GM23338 (cell line): ENCODE measurements at regions not wholly inside any gene's neighbourhood (a gene's known extent, or its start where the extent isn't known, plus 50 kb on each side); places are given as distances from the start of the nearest gene placed in this dataset.
A peak's percentile ranks its signal among the peaks of the same experiment; 100 is the strongest.

Experiments
- ATAC-seq: fragments of 200-7000 bp; cut with Tn5 transposase; 3 replicates; pipeline ENCODE4 v1.9.1; 2020
- DNase-seq: peaks from one replicate; pipeline ENCODE4 v3.0.0-alpha.2; 2015; ENCODE audit warnings: low spot score
- H2AFZ ChIP-seq: fragments of 200-600 bp; sonication (generic); 2 replicates; pipeline ENCODE4 v1.8.0; 2016; ENCODE audit warnings: antibody characterized with exemption, mild to moderate bottlenecking, moderate library complexity
- H3F3A ChIP-seq: fragments of 200-600 bp; sonication (generic); replicated peaks from 2 replicates; pipeline ENCODE4 v1.8.0; 2017; ENCODE audit warnings: antibody characterized with exemption, mixed run types, low read depth
- H3K27ac ChIP-seq: fragments of 200-600 bp; sonication (generic); 2 replicates; pipeline ENCODE4 v1.6.1; 2016; ENCODE audit warnings: low read depth
- H3K27me3 ChIP-seq: fragments of 200-600 bp; sonication (generic); 2 replicates; pipeline ENCODE4 v1.8.0; 2016; ENCODE audit warnings: mild to moderate bottlenecking, mixed run types, moderate library complexity; ENCODE audit not compliant: insufficient read depth
- H3K36me3 ChIP-seq: fragments of 200-600 bp; sonication (generic); 2 replicates; pipeline ENCODE4 v1.8.0; 2016; ENCODE audit warnings: mild to moderate bottlenecking; ENCODE audit not compliant: insufficient read depth
- H3K4me1 ChIP-seq: fragments of 200-600 bp; sonication (generic); 2 replicates; pipeline ENCODE4 v1.8.0; 2016; ENCODE audit warnings: mild to moderate bottlenecking, moderate library complexity; ENCODE audit not compliant: insufficient read depth
- H3K4me2 ChIP-seq: fragments of 200-600 bp; sonication (generic); 2 replicates; pipeline ENCODE4 v1.7.1; 2017; ENCODE audit warnings: mixed run types
- H3K4me3 ChIP-seq: fragments of 200-600 bp; sonication (generic); 2 replicates; pipeline ENCODE4 v1.6.1; 2016; ENCODE audit warnings: mixed run types
- H3K79me2 ChIP-seq: fragments of 200-600 bp; sonication (generic); replicated peaks from 2 replicates; pipeline ENCODE4 v1.8.0; 2017; ENCODE audit warnings: mild to moderate bottlenecking; ENCODE audit not compliant: insufficient read depth
- H3K9me2 ChIP-seq: fragments of 200-600 bp; sonication (generic); 2 replicates; pipeline ENCODE4 v1.8.0; 2017; ENCODE audit not compliant: insufficient read depth
- H4K20me1 ChIP-seq: fragments of 200-600 bp; sonication (generic); replicated peaks from 2 replicates; pipeline ENCODE4 v1.8.0; 2017; ENCODE audit warnings: mild to moderate bottlenecking; ENCODE audit not compliant: insufficient read depth
- H3K27ac Mint-ChIP-seq: 2 replicates; pipeline ENCODE4 v1.8.0; 2020; ENCODE audit warnings: inconsistent platforms, mild to moderate bottlenecking, moderate library complexity, mixed read lengths
- H3K27me3 Mint-ChIP-seq: 3 replicates; pipeline ENCODE4 v1.8.0; 2022; ENCODE audit warnings: low read depth, mild to moderate bottlenecking, moderate library complexity, mixed read lengths, inconsistent platforms; ENCODE audit not compliant: insufficient read depth, poor library complexity
- H3K36me3 Mint-ChIP-seq: 3 replicates; pipeline ENCODE4 v1.8.0; 2021; ENCODE audit warnings: low read depth, mild to moderate bottlenecking, inconsistent platforms, moderate library complexity, mixed read lengths
- H3K4me1 Mint-ChIP-seq: 3 replicates; pipeline ENCODE4 v1.8.0; 2020; ENCODE audit warnings: mild to moderate bottlenecking, inconsistent platforms, mixed read lengths
- H3K4me3 Mint-ChIP-seq: 3 replicates; pipeline ENCODE4 v1.8.0; 2021; ENCODE audit warnings: moderate library complexity, mild to moderate bottlenecking, inconsistent platforms, mixed read lengths
- H3K9me3 Mint-ChIP-seq: 3 replicates; pipeline ENCODE4 v1.8.0; 2020; ENCODE audit warnings: moderate library complexity, mild to moderate bottlenecking, inconsistent platforms, mixed read lengths
- CREB1 ChIP-seq: fragments of 250-450 bp; sonication (Bioruptor Pico); IDR thresholded peaks from 2 replicates; pipeline ENCODE4 v1.5.0; 2020; ENCODE audit warnings: low read depth, mild to moderate bottlenecking, moderate library complexity
- EZH2 ChIP-seq: fragments of 200-600 bp; sonication (generic); IDR thresholded peaks from one replicate; pipeline ENCODE4 v1.8.0; 2017; ENCODE audit warnings: antibody characterized with exemption, mild to moderate bottlenecking, low read depth; ENCODE audit not compliant: unreplicated experiment
- EZH2phosphoT487 ChIP-seq: fragments of 200-600 bp; sonication (generic); IDR thresholded peaks from one replicate; pipeline ENCODE4 v1.8.1; 2018; ENCODE audit warnings: antibody characterized with exemption; ENCODE audit not compliant: unreplicated experiment
- JUNB ChIP-seq: IDR thresholded peaks from one replicate; pipeline ENCODE4 v1.6.1; 2016; ENCODE audit warnings: antibody characterized with exemption; ENCODE audit not compliant: unreplicated experiment
- POLR2AphosphoS5 ChIP-seq: IDR thresholded peaks from 2 replicates; pipeline ENCODE4 v1.6.1; 2016; ENCODE audit warnings: antibody characterized with exemption, low read depth
- REST ChIP-seq: IDR thresholded peaks from one replicate; pipeline ENCODE4 v1.6.1; 2018; ENCODE audit warnings: antibody characterized with exemption; ENCODE audit not compliant: unreplicated experiment
- ZNF462 ChIP-seq: fragments of 250-450 bp; sonication (Bioruptor Pico); IDR thresholded peaks from 2 replicates; pipeline ENCODE4 v1.5.0; 2020; ENCODE audit warnings: mild to moderate bottlenecking, moderate library complexity

GRCh38 chr6:71706523-71706922 is 179.8 kb upstream of the RIMS1 start:
- ATAC-seq (no peak), DNase-seq (no peak)
- no peaks in the 10 kb centered on the region for H3F3A ChIP-seq
- TF ChIP-seq CREB1 (no peak), EZH2phosphoT487 (no peak), EZH2 (no peak), ZNF462 (CRISPR knock-in tag) (no peak), JUNB (no peak), POLR2AphosphoS5 (no peak)
- H3K4me1 Mint-ChIP-seq, result peaks cover 14% of the 10 kb centered on the region
- no peaks in the 10 kb centered on the region for H3K36me3 Mint-ChIP-seq
- H2AFZ ChIP-seq, result peak overlapping the region; percentile 3; the same call in 1 of the 2 replicates
- no peaks in the 10 kb centered on the region for H3K36me3 ChIP-seq
- H3K4me3 Mint-ChIP-seq, result no peak overlapping the region
- peaks cover 2% of the 10 kb centered on the region for H3K27me3 Mint-ChIP-seq
- H3K9me3 Mint-ChIP-seq, result no peaks in the 10 kb centered on the region
- H3K27ac Mint-ChIP-seq, result peak overlapping the region; percentile 80; the same call in 1 of the 2 replicates
- no peaks in the 10 kb centered on the region for H3K27me3 ChIP-seq
- peak overlapping the region; percentile 4; the same call in 1 of the 2 replicates for H3K4me2 ChIP-seq
- no peaks in the 10 kb centered on the region for H3K79me2 ChIP-seq
- peaks cover 10% of the 10 kb centered on the region; the same call in 1 of the 2 replicates for H3K4me1 ChIP-seq
- no peaks in the 10 kb centered on the region for H4K20me1 ChIP-seq
- no peak overlapping the region for H3K4me3 ChIP-seq
- H3K9me2 ChIP-seq, result peaks cover 2% of the 10 kb centered on the region; the same call in 1 of the 2 replicates
- H3K27ac ChIP-seq, result no peak overlapping the region

- Mint-ChIP-seq H3K4me1 (peaks cover 14% of the 10 kb centered on the region), H3K4me3 (no peak overlapping the region), H3K36me3 (no peaks in the 10 kb centered on the region), H3K27me3 (peaks cover 2% of the 10 kb centered on the region), H3K9me3 (no peaks in the 10 kb centered on the region), H3K27ac (no peak overlapping the region; the same call in 1 of the 2 replicates)
- DNase-seq (peak; percentile 19), ATAC-seq (peak; percentile 59)
- Histone ChIP-seq H4K20me1 (no peaks in the 10 kb centered on the region), H3K4me1 (peaks cover 10% of the 10 kb centered on the region; the same call in 1 of the 2 replicates), H3F3A (no peaks in the 10 kb centered on the region), H3K27me3 (no peaks in the 10 kb centered on the region), H3K36me3 (no peaks in the 10 kb centered on the region), H3K4me3 (no peak overlapping the region), H3K4me2 (0 out of 2 replicates have a peak overlapping the region, but pooled peaks have one; percentile 4), H3K27ac (no peak overlapping the region), H3K79me2 (no peaks in the 10 kb centered on the region), H3K9me2 (peaks cover 2% of the 10 kb centered on the region; the same call in 1 of the 2 replicates), H2AFZ (no peak overlapping the region; the same call in 1 of the 2 replicates)
- TF ChIP-seq REST, result no peak
- no peak for TF ChIP-seq EZH2
Observed at GRCh38 chr6:71707059-71707458, 179.3 kb upstream of the RIMS1 start.
